ENCODE measurements at regions not wholly inside any gene's neighbourhood (a gene's known extent, or its start where the extent isn't known, plus 50 kb on each side); places are given as distances from the start of the nearest gene placed in this dataset.
"Not testable (repeated sequence)": the region's sequence is repeated elsewhere in the genome, so short reads cannot be mapped to it uniquely, and the experiment has no call there.

GRCh38 chr6:159397753-159398152, 228.6 kb downstream of the FNDC1 start:
- Histone ChIP-seq H3K4me1 (ENCODE audit: control insufficient read depth, extremely low read depth, insufficient read depth, low read length) (no peaks in the 10 kb centered on the region), H3K4me3 (replicated peaks in 1 of 4; ENCODE audit: control extremely low read depth in 1 of 4, insufficient read depth in 1 of 4, low read depth in 3 of 4, low read length in 4 of 4) (no peak overlapping the region), H3K9me3 (ENCODE audit: control insufficient read depth, insufficient read depth, low read depth, low read length) (no peaks in the 10 kb centered on the region), H2AFZ (ENCODE audit: low read length) (no peak overlapping the region), H3K9ac (ENCODE audit: insufficient read depth, low read length) (no peak overlapping the region), H4K20me1 (ENCODE audit: control insufficient read depth, extremely low read depth, insufficient read depth, low read length) (no peaks in the 10 kb centered on the region), H3K79me2 (ENCODE audit: control insufficient read depth, insufficient read depth, low read length) (no peaks in the 10 kb centered on the region), H3K27me3 (ENCODE audit: control insufficient read depth, insufficient read depth, low read length) (no peaks in the 10 kb centered on the region), H3K36me3 (ENCODE audit: control insufficient read depth, insufficient read depth, low read length) (no peaks in the 10 kb centered on the region), H3K27ac (ENCODE audit: insufficient read depth, low read length) (no peak overlapping the region), H3K4me2 (ENCODE audit: extremely low read depth, insufficient read depth, low read length) (no peak overlapping the region)
- no peak for DNase-seq (ENCODE audit: low read depth in 2 of 2)
- TF ChIP-seq, protein P1, sequence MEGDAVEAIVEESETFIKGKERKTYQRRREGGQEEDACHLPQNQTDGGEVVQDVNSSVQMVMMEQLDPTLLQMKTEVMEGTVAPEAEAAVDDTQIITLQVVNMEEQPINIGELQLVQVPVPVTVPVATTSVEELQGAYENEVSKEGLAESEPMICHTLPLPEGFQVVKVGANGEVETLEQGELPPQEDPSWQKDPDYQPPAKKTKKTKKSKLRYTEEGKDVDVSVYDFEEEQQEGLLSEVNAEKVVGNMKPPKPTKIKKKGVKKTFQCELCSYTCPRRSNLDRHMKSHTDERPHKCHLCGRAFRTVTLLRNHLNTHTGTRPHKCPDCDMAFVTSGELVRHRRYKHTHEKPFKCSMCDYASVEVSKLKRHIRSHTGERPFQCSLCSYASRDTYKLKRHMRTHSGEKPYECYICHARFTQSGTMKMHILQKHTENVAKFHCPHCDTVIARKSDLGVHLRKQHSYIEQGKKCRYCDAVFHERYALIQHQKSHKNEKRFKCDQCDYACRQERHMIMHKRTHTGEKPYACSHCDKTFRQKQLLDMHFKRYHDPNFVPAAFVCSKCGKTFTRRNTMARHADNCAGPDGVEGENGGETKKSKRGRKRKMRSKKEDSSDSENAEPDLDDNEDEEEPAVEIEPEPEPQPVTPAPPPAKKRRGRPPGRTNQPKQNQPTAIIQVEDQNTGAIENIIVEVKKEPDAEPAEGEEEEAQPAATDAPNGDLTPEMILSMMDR (conservative IDR thresholded peaks at IDR 0.05 in 1 of 2, IDR thresholded peaks at IDR 0.05 in 1 of 2; ENCODE audit: low read depth in 1 of 2, low read length in 2 of 2) = no peak
- no peak for TF ChIP-seq EZH2 (IDR thresholded peaks at IDR 0.05; ENCODE audit: low read length, missing control alignments)

DNA sequence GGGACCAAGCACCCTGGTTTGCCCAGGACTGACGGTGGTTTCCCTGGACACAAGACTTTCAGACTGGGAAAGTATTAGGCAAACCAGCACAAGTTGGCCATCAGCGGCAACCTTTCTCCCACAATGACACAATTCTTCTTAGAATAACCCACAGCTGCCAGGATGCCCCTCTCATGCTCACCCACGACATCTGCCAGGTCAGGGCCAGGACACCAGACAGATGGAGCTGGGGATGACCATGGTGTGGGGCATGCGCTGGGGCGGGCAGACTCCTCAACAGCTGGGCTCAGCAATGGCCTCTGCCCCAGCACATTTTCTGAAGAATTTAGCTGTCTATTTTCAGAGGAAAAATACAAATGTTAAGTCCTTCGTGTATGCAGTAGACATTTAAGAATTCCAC, 226.4 kb downstream of the FNDC1 start:
- H4K20me1 ChIP-seq (ENCODE audit: control insufficient read depth, extremely low read depth, insufficient read depth, low read length) = no peaks in the 10 kb centered on the region
- H3K4me2 ChIP-seq (ENCODE audit: extremely low read depth, insufficient read depth, low read length) = no peak overlapping the region
- no peak for DNase-seq (ENCODE audit: low read depth in 2 of 2)
- no peaks in the 10 kb centered on the region for H3K9me3 ChIP-seq (ENCODE audit: control insufficient read depth, insufficient read depth, low read depth, low read length)
- H3K27ac ChIP-seq (ENCODE audit: insufficient read depth, low read length) = no peak overlapping the region
- no peaks in the 10 kb centered on the region for H3K4me1 ChIP-seq (ENCODE audit: control insufficient read depth, extremely low read depth, insufficient read depth, low read length)
- H3K79me2 ChIP-seq (ENCODE audit: control insufficient read depth, insufficient read depth, low read length) = no peaks in the 10 kb centered on the region
- TF ChIP-seq EZH2 (IDR thresholded peaks at IDR 0.05; ENCODE audit: low read length, missing control alignments) = no peak
- H3K27me3 ChIP-seq (ENCODE audit: control insufficient read depth, insufficient read depth, low read length) = no peaks in the 10 kb centered on the region
- no peak overlapping the region for H3K4me3 ChIP-seq (replicated peaks in 1 of 4; ENCODE audit: control extremely low read depth in 1 of 4, insufficient read depth in 1 of 4, low read depth in 3 of 4, low read length in 4 of 4)
- H3K9ac ChIP-seq (ENCODE audit: insufficient read depth, low read length) = no peak overlapping the region
- H2AFZ ChIP-seq (ENCODE audit: low read length) = no peak overlapping the region
- H3K36me3 ChIP-seq (ENCODE audit: control insufficient read depth, insufficient read depth, low read length) = no peaks in the 10 kb centered on the region

DNA sequence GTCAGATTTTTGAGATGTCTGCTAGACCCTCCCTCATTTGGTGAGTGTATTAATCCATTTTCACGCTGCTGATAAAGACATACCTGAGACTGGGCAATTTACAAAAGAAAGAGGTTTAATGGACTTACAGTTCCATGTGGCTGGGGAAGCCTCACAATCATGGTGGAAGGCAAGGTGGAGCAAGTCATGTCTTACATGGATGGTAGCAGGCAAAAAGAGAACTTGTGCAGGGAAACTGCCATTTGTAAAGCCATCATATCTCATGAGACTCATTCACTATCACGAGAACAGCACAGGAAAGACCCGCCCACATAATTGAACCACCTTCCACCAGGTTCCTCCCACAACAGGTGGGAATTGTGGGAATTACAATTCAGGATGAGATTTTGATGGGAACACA, 223.5 kb downstream of the FNDC1 start:
- not testable (repeated sequence) for H3K9ac ChIP-seq (ENCODE audit: insufficient read depth, low read length); H4K20me1 ChIP-seq (ENCODE audit: control insufficient read depth, extremely low read depth, insufficient read depth, low read length); H3K4me3 ChIP-seq (replicated peaks in 1 of 4; ENCODE audit: control extremely low read depth in 1 of 4, insufficient read depth in 1 of 4, low read depth in 3 of 4, low read length in 4 of 4); H3K9me3 ChIP-seq (ENCODE audit: control insufficient read depth, insufficient read depth, low read depth, low read length); H2AFZ ChIP-seq (ENCODE audit: low read length); H3K4me1 ChIP-seq (ENCODE audit: control insufficient read depth, extremely low read depth, insufficient read depth, low read length); H3K27ac ChIP-seq (ENCODE audit: insufficient read depth, low read length); H3K4me2 ChIP-seq (ENCODE audit: extremely low read depth, insufficient read depth, low read length); H3K36me3 ChIP-seq (ENCODE audit: control insufficient read depth, insufficient read depth, low read length); H3K27me3 ChIP-seq (ENCODE audit: control insufficient read depth, insufficient read depth, low read length); H3K79me2 ChIP-seq (ENCODE audit: control insufficient read depth, insufficient read depth, low read length); DNase-seq (ENCODE audit: low read depth in 2 of 2)

DNA sequence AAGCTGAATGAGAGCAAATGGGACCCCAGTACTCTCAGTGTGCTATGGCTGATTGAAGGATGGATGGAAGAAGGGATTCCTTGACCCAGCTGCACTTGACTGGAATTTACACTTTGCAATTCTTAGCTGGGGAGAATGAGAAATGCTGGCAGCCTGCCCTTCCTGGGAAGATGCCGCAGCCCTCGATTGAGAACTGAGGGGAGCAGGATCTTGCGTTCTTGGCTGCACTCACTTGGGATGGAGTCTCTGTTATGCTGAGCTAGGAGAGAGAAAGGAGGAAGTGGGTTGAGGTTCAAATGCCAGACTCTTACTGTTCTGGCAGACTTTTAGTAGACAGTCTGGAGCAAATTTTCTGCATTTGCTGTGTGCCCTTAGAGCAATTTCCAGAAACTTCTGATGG, 221.2 kb downstream of the FNDC1 start:
- Histone ChIP-seq H3K4me1 (ENCODE audit: control insufficient read depth, extremely low read depth, insufficient read depth, low read length) (no peaks in the 10 kb centered on the region), H3K9me3 (ENCODE audit: control insufficient read depth, insufficient read depth, low read depth, low read length) (no peaks in the 10 kb centered on the region), H3K79me2 (ENCODE audit: control insufficient read depth, insufficient read depth, low read length) (no peaks in the 10 kb centered on the region), H3K27me3 (ENCODE audit: control insufficient read depth, insufficient read depth, low read length) (no peaks in the 10 kb centered on the region), H3K9ac (ENCODE audit: insufficient read depth, low read length) (no peak overlapping the region), H3K36me3 (ENCODE audit: control insufficient read depth, insufficient read depth, low read length) (no peaks in the 10 kb centered on the region), H3K4me3 (replicated peaks in 1 of 4; ENCODE audit: control extremely low read depth in 1 of 4, insufficient read depth in 1 of 4, low read depth in 3 of 4, low read length in 4 of 4) (no peak overlapping the region), H2AFZ (ENCODE audit: low read length) (no peak overlapping the region), H3K4me2 (ENCODE audit: extremely low read depth, insufficient read depth, low read length) (no peak overlapping the region), H4K20me1 (ENCODE audit: control insufficient read depth, extremely low read depth, insufficient read depth, low read length) (no peaks in the 10 kb centered on the region), H3K27ac (ENCODE audit: insufficient read depth, low read length) (no peak overlapping the region)
- TF ChIP-seq, protein P1 (conservative IDR thresholded peaks at IDR 0.05 in 1 of 2, IDR thresholded peaks at IDR 0.05 in 1 of 2; ENCODE audit: low read depth in 1 of 2, low read length in 2 of 2) = no peak
- TF ChIP-seq EZH2 (IDR thresholded peaks at IDR 0.05; ENCODE audit: low read length, missing control alignments) = no peak
- peak in 1 of 2 donors; percentile 59 for DNase-seq (ENCODE audit: low read depth in 2 of 2)
